ENCODE measurements at regions not wholly inside any gene's neighbourhood (a gene's known extent, or its start where the extent isn't known, plus 50 kb on each side); places are given as distances from the start of the nearest gene placed in this dataset.

DNA sequence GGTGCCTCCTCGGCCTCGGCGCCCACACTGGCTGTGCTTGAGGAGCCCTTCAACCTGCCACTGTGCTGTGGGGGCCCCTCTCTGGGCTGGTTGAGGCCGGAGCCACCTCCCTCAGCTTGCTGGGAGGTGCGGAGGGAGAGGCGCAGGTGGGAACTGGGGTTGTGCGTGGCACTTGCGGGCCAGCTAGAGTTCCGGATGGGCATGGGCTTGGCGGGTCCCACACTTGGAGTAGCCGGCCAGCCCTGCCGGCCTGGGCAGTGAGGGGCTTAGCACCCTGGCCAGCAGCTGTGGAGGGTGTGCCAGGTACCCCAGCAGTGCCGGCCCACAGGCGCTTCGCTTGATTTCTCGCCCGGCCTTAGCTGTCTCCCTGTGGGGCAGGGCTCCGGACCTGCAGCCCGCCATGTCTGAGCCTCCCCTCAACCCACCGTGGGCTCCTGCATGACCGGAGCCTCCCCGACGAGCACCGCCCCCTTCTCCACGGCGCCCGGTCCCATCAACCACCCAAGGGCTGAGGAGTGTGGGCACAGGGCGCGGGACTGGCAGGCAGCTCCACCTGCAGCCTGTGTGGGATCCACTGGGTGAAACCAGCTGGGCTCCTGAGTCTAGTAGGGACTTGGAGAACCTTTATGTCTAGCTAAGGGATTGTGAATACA lies 723.8 kb downstream of the DIAPH3 start:
- TF ChIP-seq, protein P1, sequence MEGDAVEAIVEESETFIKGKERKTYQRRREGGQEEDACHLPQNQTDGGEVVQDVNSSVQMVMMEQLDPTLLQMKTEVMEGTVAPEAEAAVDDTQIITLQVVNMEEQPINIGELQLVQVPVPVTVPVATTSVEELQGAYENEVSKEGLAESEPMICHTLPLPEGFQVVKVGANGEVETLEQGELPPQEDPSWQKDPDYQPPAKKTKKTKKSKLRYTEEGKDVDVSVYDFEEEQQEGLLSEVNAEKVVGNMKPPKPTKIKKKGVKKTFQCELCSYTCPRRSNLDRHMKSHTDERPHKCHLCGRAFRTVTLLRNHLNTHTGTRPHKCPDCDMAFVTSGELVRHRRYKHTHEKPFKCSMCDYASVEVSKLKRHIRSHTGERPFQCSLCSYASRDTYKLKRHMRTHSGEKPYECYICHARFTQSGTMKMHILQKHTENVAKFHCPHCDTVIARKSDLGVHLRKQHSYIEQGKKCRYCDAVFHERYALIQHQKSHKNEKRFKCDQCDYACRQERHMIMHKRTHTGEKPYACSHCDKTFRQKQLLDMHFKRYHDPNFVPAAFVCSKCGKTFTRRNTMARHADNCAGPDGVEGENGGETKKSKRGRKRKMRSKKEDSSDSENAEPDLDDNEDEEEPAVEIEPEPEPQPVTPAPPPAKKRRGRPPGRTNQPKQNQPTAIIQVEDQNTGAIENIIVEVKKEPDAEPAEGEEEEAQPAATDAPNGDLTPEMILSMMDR (IDR thresholded peaks at IDR 0.05): no peak
- no peak for TF ChIP-seq POLR2A (IDR thresholded peaks at IDR 0.05)

Measured in Peyer's patch (tissue), 4 donors.